ENCODE measurements at regions not wholly inside any gene's neighbourhood (a gene's known extent, or its start where the extent isn't known, plus 50 kb on each side); places are given as distances from the start of the nearest gene placed in this dataset.
"Not testable (repeated sequence)": the region's sequence is repeated elsewhere in the genome, so short reads cannot be mapped to it uniquely, and the experiment has no call there.

- DNase-seq (ENCODE audit: low spot score), result peak; percentile 53
Measured at GRCh38 chr1:193406901-193407300, 220.5 kb upstream of the B3GALT2 start.

GRCh38 chr1:193404236-193404635 is 217.8 kb upstream of the B3GALT2 start:
- no peak for DNase-seq (ENCODE audit: low spot score)

- no peak for DNase-seq (ENCODE audit: low spot score)
Measured at GRCh38 chr1:193402977-193403376, 216.6 kb upstream of the B3GALT2 start.

DNA sequence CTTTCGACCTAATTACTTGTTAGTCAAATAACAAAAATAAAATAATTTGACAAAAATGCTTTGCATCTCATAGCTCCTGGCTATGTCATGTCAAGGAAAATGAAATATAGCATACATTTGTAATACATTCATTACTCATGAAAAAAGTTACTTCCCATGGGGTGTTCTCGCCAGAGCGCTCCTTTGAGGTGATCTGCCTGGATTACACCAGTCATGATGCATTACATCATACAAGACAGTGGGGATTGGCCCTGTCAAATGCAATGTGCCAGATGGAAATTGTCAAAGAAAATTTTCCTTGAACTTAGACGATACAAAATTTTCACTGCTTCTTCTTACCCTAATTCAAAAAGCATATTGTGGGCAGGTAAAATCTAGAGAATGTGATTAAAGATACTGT is 215.6 kb upstream of the B3GALT2 start:
- DNase-seq (ENCODE audit: low spot score), result no peak

GRCh38 chr1:193394336-193394735 is 207.9 kb upstream of the B3GALT2 start:
- DNase-seq (ENCODE audit: low spot score), result no peak

DNA sequence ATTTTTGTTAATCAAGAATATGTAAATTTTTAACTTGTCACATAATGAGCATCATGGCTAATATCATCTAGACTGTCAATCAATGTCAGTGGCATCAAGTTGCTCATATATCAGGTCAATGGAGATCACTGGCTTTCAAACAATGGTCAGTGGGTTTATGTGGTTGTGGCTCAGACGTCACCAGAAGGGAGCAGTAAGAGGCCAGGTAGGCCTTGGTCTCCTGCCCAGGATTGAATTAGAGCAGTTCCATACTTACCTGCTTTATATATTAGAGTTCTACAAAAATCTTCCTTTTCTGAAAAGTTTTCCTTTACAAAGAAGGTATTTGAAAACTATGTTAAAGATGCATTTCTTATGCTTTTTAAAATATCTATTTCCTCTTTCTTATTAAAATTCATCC is 206.3 kb upstream of the B3GALT2 start:
- DNase-seq (ENCODE audit: low spot score), result no peak

DNA sequence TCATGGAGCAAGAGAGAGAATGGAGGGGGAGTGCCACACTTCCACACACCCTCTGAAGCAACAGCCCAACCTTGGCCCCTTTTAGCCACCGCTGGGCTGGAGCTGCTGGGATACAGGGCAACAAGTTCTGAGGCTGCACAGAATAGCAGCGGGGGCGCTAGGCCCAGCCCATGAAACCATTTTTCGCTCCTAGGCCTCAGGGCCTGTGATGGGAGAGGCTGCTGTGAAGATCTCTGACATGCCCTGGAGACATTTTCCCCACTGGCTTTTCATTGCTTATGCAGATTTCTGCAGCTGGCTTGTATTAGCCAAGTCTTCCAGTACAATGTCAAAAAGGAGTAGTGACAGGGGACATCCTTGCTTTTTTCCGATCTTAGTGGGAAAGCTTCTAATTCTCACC is 202.3 kb upstream of the B3GALT2 start:
- DNase-seq (ENCODE audit: low spot score), result no peak

DNA sequence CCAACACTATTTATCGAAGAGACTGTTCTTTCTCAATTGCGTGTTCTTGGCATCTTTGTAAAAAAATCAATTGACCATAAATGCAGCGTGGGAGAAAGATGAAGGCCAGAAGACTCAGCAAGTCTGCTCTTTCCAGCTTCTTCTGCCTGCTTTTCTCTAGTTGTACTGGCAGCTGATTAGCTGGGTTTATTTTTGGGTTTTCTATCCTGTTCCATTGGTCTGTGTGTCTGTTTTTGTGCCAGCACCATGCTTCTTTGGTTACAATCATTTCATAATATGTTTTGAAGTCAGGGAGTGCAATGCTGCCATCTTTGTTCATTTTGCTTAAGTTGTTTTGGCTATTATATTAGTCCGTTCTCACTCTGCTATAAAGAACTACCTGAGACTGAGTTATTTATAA is 201.8 kb upstream of the B3GALT2 start:
- no peak for DNase-seq (ENCODE audit: low spot score)

DNA sequence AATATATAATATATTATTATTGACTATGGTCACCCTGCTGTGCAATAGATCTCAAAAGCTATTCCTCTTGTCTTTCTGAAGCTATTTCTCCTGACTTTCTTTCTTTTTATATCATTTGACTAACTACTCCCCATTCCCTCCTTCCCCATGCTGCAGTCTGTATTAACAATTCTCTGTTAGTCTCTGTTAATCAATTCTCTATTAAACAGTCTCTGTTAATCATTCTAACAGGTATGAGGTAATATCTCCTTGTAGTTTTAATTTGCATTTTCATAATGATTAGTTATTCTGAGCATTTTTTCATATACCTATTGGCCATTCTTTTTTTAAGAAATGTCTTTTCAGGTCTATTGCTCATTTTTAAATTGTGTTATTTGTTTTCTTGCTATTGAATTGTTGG is 201.0 kb upstream of the B3GALT2 start:
- DNase-seq (ENCODE audit: low spot score), result no peak

GRCh38 chr1:193378451-193378850 is 192.0 kb upstream of the B3GALT2 start:
- not testable (repeated sequence) for DNase-seq (ENCODE audit: low spot score)

GRCh38 chr1:193377472-193377871 is 191.1 kb upstream of the B3GALT2 start:
- no peak for DNase-seq (ENCODE audit: low spot score)

DNA sequence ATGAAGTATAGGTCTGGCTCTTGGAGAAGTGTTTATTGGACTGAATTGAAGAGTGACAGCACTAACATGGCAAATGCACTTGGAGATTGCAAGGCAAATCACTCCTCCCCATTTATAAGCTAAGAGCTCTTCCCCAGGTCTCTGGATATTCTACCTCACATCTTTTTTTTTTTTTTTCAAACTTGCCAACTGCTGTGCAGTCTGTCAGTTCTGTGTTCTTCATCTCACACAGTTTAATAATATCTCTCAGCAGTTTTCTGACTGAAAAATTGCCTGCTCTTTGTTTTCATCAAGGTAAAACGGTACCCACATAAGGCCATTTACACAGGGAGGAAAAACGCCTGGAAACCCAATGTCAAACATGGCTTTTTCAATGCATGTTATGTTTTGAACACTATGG is 186.1 kb upstream of the B3GALT2 start:
- DNase-seq (ENCODE audit: low spot score), result no peak

- no peak for DNase-seq (ENCODE audit: low spot score)
Measured at GRCh38 chr1:193368302-193368701, 181.9 kb upstream of the B3GALT2 start.

DNA sequence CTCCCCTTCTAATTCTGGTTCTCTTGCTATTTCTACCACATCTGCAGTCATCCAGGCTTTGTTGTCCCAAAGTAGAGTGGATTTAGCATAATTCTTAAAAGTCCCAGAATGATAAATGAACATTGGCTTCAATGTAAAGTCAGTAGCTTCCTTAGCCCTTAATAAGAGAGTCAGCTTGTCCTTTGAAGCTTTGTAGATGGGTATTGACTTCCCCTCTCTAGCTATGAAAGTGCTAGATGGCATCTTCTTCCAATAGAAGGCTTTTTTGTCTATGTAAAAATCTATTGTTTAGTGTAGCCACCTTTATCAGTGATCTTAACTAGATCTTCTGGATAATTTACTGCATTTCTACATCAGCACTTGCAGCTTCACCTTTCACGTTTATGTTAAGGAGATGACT is 181.4 kb upstream of the B3GALT2 start:
- DNase-seq (ENCODE audit: low spot score), result no peak

GRCh38 chr1:193366764-193367507 is 180.5 kb upstream of the B3GALT2 start:
- DNase-seq (ENCODE audit: low spot score), result no peak

- no peak for DNase-seq (ENCODE audit: low spot score)
Measured at GRCh38 chr1:193365966-193366365, 179.6 kb upstream of the B3GALT2 start.

- no peak for DNase-seq (ENCODE audit: low spot score)
Measured at GRCh38 chr1:193359631-193360030, 173.2 kb upstream of the B3GALT2 start.

DNA sequence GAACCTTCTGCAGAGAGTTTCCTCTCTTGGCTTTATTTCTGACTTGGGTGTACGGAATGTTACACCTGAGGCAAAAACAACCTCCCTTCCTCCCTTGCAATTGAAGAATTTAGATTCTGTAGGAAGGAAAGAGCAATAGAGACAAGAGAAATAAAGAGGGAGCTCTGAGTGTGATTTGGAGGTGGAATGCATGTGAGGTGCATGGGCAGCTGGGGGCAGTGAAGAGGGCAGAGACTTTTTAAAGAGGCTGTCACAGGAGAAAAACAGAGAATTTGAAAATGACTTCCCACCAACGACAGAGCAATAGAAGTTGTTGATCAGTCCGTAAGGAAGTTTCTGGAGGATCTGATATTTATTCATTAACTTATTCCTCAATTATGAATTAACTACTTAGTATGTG is 172.0 kb upstream of the B3GALT2 start:
- DNase-seq (ENCODE audit: low spot score), result no peak

DNA sequence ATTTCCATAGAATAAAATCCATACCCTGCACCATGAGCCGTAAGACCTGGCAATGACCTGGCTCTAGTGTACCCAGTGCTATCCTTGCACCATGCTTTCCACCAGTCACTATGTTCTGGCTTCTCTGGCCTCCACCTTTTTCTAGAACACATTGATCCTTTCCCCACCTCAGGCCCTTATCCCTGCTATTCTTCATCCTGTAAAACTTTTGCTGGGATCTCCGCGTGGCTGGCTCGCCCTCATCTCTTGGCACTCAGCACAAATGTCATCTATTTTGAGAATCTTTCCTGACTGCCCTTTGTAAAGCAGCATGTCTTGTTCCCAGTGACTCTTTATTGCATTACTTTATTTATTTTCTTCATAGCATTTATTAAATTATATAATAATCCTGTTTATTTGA is 169.8 kb upstream of the B3GALT2 start:
- no peak for DNase-seq (ENCODE audit: low spot score)

DNA sequence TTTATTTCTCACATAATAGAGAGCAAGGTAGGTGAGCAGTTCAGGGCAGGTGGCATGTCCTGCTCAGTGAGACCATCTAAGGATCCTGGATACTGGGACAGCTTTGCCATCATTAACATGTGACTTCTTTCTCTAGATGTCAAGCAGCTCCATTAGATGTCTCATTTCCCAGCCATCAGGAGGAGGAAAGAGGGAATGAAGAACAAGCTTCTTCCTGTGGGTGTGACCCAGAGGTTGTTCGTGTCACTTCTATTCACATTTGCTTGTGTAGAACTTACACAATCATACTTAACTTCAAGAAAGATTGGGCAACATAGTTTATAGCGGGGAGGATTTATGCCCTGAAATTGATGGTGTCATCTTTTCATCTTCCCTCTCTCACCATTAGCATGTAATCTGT is 169.2 kb upstream of the B3GALT2 start:
- DNase-seq (ENCODE audit: low spot score), result no peak

DNA sequence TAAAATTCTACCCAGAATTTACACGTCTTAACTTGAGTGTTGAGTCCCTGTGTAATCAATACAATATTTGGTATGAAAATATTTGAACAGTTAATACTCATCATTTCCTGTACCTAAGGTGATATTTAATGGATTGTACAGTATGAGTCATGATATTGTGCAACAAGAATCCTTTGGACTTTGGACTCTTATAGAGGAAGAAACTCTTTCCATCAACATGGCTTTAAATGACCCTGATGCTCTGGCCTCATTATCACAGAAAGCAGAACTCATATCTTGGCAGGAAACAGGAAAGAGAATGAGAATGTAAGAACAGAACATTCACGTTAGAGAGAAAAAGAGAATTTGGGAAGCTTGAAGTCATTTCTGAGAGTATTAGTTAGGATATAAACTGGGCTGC is 168.8 kb upstream of the B3GALT2 start:
- DNase-seq (ENCODE audit: low spot score), result no peak

DNA sequence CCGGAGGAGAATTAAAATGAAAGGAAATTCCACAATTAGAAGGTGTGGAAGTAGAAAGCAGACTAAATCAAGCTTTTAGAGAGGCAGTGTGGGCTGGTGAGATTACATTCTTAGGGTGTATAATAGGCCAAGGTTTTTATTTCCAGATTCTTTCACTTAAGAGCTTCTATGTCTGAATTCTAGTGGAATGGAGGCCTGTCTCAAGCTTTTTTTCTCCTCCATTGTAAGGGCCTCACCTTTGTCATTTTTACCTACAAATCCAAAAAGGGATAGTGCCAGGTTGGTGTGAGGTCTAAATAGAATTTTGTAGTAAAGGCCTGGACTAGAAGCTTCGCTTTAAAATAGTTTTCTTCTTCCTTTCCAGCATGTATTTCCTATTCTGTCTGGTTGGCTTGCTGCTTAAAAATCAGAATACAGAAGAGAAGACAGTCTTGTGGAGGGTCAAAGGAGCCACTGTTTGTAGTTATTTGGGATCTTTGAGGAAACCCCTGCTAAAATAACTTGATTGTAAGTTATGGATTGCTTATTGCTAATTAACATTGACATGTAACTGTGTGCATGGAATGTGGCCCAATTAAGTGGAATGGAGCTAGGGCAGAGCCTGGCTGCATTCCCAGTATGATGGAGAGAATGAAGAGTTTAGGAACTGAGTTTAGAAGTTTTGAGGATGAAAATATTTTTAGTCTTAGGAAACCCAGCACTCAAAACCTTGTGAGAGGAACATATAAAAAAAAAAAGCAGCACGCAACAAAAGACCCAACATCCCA is 162.5 kb upstream of the B3GALT2 start:
- no peak for DNase-seq (ENCODE audit: low spot score)

GRCh38 chr1:193348091-193348768 is 161.8 kb upstream of the B3GALT2 start:
- DNase-seq (ENCODE audit: low spot score), result no peak
